Esophagus squamous epithelium (tissue), 5 donors: ENCODE measurements at regions not wholly inside any gene's neighbourhood (a gene's known extent, or its start where the extent isn't known, plus 50 kb on each side); places are given as distances from the start of the nearest gene placed in this dataset.

Experiments
- DNase-seq: peaks from one replicate; lab custom pipeline; 2025; lab: John Stamatoyannopoulos, UW
- H3K27ac ChIP-seq, 4 donors: fragments of 200-600 bp; sonication (generic); one replicate each; pipeline ENCODE4 v1.5.1; 2016 to 2019; ENCODE audit warnings: mild to moderate bottlenecking in 1 of 4
- H3K27me3 ChIP-seq, 4 donors: fragments of 200-600 bp; sonication (generic); 1 replicate in 3 of 4; 2 replicates in 1 of 4; pipeline versions ENCODE4 v1.5.1 to v1.6.0; 2017 to 2021; ENCODE audit warnings: antibody characterized with exemption in 1 of 4
- H3K36me3 ChIP-seq, 3 donors: fragments of 200-600 bp; sonication (generic); one replicate each; pipeline ENCODE4 v1.5.1; 2016 to 2019
- H3K4me1 ChIP-seq, 3 donors: fragments of 200-600 bp; sonication (generic); one replicate each; pipeline ENCODE4 v1.5.1; 2017 to 2019
- H3K4me3 ChIP-seq, 4 donors: fragments of 200-600 bp; sonication (generic); 1 replicate in 3 of 4; 2 replicates in 1 of 4; pipeline ENCODE4 v1.5.1; 2016 to 2019; ENCODE audit warnings: mild to moderate bottlenecking in 2 of 4, moderate library complexity in 1 of 4
- H3K9me3 ChIP-seq, 3 donors: fragments of 200-600 bp; sonication (generic); one replicate each; pipeline ENCODE4 v1.5.1; 2016 to 2019
- POLR2A ChIP-seq, 4 donors: fragments of 450-650 bp; IDR thresholded peaks; one replicate each; pipeline ENCODE4 v1.6.1; 2017; ENCODE audit warnings: antibody characterized with exemption in 4 of 4, mild to moderate bottlenecking in 4 of 4, moderate library complexity in 3 of 4
- WGBS, 2 donors: methylation state at CpG; one replicate each; pipeline ENCODE4 v1.1.5; 2018; 5-methylcytosine and 5-hydroxymethylcytosine counted together
- intact Hi-C: fragments of 100-400 bp; cut with DNase I; formaldehyde crosslinking; loops from one replicate; pipeline ENCODE4 v1.15.0; 2022
- TF ChIP-seq, protein P1 (sequence below), 6 experiments: fragments of 450-650 bp in 4 of 6; fragments of 200-600 bp in 2 of 6; sonication (generic) in 2 of 6; IDR thresholded peaks; one replicate each; pipeline ENCODE4 v1.5.1; 2016 to 2019; ENCODE audit warnings: antibody characterized with exemption in 6 of 6, mild to moderate bottlenecking in 4 of 6, moderate library complexity in 4 of 6
- donor health status: DM: yes; HTN: yes; CAD: no.

DNA sequence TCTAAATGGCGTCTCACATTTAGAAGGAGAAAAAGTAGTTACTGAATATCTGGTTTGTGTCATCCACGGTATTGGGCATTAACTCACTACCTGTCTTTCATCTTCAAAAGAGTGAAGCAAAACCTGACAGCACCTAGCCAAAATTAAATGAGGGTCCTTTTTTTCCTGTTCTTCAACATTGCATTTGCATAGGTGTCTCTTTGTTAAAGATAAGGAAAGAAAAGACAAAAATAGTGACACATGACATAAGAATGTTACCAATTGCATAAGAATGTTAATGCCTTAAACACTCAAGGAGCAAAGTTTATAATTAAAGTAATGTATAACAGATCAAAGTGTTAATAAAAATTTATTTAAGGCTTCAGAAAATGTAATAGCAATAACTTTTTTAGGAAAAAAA lies 61.4 kb upstream of the MANEA start:
- H3K9me3 ChIP-seq = no peaks in the 10 kb centered on the region
- TF ChIP-seq, protein P1, sequence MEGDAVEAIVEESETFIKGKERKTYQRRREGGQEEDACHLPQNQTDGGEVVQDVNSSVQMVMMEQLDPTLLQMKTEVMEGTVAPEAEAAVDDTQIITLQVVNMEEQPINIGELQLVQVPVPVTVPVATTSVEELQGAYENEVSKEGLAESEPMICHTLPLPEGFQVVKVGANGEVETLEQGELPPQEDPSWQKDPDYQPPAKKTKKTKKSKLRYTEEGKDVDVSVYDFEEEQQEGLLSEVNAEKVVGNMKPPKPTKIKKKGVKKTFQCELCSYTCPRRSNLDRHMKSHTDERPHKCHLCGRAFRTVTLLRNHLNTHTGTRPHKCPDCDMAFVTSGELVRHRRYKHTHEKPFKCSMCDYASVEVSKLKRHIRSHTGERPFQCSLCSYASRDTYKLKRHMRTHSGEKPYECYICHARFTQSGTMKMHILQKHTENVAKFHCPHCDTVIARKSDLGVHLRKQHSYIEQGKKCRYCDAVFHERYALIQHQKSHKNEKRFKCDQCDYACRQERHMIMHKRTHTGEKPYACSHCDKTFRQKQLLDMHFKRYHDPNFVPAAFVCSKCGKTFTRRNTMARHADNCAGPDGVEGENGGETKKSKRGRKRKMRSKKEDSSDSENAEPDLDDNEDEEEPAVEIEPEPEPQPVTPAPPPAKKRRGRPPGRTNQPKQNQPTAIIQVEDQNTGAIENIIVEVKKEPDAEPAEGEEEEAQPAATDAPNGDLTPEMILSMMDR (IDR thresholded peaks at IDR 0.05) = no peak
- no peak for TF ChIP-seq POLR2A (IDR thresholded peaks at IDR 0.05)
- H3K27me3 ChIP-seq = no peaks in the 10 kb centered on the region
- intact Hi-C loops = no loop called here
- H3K36me3 ChIP-seq = no peaks in the 10 kb centered on the region
- H3K4me1 ChIP-seq = no peaks in the 10 kb centered on the region
- 60 to 61% methylated on average over 2 of the region's 2 CpGs for WGBS, 2 donors
- DNase-seq = no peak
- no peak overlapping the region for H3K27ac ChIP-seq
- H3K4me3 ChIP-seq = no peak overlapping the region

DNA sequence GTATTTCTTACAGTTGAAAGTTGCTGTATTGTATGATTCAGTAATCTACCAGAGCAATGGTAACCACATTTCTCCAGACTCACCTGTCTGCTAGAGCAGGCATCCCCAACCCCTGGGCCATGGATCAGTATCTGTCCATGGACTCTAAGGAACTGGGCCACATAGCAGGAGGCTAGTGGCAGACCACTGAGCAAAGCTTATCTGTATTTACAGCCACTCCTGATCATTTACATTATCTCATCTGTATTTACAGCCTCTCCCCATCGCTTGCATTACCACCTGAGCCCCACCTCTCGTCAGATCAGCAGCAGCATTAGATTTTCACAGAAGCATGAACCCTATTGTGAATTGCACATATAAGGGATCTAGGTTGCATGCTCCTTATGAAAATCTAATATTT lies 60.3 kb upstream of the MANEA start:
- intact Hi-C loops = no loop called here
- WGBS, 2 donors = 62 to 69% methylated on average over 2 of the region's 2 CpGs

DNA sequence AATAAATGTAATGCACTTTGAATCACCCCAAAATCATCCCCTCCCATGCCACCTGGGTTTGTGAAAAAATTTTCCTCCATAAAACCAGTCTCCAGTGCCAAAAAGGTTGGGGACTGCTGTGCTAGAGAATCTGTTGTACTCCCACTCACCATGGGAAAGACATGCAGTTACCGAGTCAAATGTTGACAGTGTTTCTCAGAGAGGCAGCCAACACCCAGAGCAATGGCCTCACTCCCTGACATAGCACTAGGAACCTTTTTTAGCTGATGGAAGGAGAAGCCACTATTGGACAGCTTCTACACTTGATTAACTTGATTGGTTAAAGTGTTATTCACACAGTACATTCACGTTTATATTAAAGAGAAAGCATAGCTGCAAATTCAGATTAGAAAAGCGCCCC lies 59.8 kb upstream of the MANEA start:
- 46 to 52% methylated on average over 3 of the region's 3 CpGs for WGBS, 2 donors
- TF ChIP-seq, protein P1 (IDR thresholded peaks at IDR 0.05) = no peak
- no peak for TF ChIP-seq POLR2A (IDR thresholded peaks at IDR 0.05)
- intact Hi-C loops = no loop called here

More for the DNA sequence above, 60.3 kb upstream of the MANEA start:
- TF ChIP-seq POLR2A (IDR thresholded peaks at IDR 0.05) = no peak
- TF ChIP-seq, protein P1 (IDR thresholded peaks at IDR 0.05) = no peak
- Histone ChIP-seq H3K36me3 (no peaks in the 10 kb centered on the region), H3K4me3 (no peak overlapping the region), H3K4me1 (no peaks in the 10 kb centered on the region), H3K9me3 (no peaks in the 10 kb centered on the region), H3K27ac (no peak overlapping the region), H3K27me3 (no peaks in the 10 kb centered on the region)
- no peak for DNase-seq

DNA sequence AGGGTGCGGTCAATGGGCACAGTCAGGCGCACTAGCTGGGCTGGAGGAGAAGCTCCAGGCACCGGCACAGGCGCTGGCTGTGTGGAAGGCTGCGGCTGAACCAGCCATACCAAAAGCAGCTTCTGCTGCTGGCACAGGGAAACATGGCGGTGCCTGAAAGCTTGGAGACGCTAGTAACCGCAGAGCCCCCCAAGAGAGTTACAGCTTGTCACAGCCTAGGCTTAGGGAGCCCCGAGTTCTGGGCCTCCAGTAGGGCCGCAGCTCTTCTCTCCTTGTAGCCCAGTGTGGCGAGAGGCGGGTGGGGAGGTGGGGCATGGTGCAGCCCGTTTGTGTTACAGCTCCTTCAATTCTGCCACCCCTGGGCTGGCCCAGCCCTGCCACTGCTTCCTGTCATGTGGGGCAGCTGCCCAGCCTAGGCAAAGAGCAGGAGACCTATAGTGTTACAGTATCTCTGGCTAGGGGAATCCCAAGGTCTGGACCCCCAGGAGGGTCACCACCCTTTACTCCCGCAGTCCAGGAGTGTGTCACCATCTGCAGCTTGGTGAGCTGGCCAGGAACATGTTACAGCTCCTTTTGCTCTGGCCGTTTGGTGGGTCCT lies 58.6 kb upstream of the MANEA start:
- H3K9me3 ChIP-seq = no peaks in the 10 kb centered on the region
- no peaks in the 10 kb centered on the region for H3K27me3 ChIP-seq
- TF ChIP-seq POLR2A (IDR thresholded peaks at IDR 0.05) = no peak
- TF ChIP-seq, protein P1 (IDR thresholded peaks at IDR 0.05) = no peak
- no peaks in the 10 kb centered on the region for H3K36me3 ChIP-seq
- H3K4me1 ChIP-seq = no peaks in the 10 kb centered on the region
- no peak for DNase-seq
- WGBS, 2 donors = 87 to 93% methylated on average over 6 to 13 of the region's 15 CpGs
- no peak overlapping the region for H3K27ac ChIP-seq
- intact Hi-C loops = no loop called here
- no peak overlapping the region for H3K4me3 ChIP-seq

More for the DNA sequence above, 59.8 kb upstream of the MANEA start:
- no peaks in the 10 kb centered on the region for H3K27me3 ChIP-seq
- no peaks in the 10 kb centered on the region for H3K9me3 ChIP-seq
- H3K27ac ChIP-seq = no peak overlapping the region
- no peaks in the 10 kb centered on the region for H3K36me3 ChIP-seq
- no peaks in the 10 kb centered on the region for H3K4me1 ChIP-seq
- H3K4me3 ChIP-seq = no peak overlapping the region
- DNase-seq = no peak

DNA sequence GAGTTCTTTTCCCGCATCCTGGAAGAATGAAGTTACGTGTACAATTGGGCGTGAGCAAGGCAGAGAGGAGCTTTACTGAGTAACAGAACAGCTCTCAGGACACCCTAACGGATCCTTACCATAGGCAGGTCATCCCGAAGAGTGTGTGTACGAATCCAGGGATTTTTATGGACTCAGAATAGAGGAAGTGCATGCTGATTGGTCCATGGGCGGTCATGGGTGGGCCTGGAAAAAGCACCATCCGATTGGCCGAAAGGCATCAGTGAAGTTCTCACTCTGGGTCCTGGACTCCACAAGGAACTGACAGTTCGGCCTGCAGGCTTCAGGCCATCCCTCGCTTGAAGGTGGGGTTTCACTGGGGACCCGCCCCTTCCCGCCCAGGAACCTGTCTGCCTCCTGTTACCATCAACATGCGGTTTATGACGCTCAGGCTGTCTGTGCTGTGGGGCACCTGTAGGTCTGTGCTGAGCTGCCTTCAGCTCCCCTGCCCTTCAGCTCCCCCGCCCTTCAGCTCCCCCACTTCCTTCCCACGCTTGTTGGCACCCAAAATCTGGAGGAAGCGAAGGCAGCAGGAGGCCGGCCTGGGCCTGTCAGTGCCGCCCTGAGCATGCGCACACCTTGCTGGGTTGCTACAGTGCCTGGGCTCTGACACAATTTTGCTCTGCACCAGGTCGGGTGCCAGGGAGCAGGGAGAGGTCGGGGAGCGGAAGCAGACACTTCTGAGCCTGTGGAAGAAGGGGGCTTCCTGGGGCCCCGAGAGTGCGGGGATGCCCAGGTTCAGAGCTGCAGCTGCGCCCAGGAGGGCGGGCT lies 57.9 kb upstream of the MANEA start:
- WGBS, 2 donors = 85 to 89% methylated on average over 12 to 13 of the region's 28 CpGs
- no peak overlapping the region for H3K27ac ChIP-seq
- no peaks in the 10 kb centered on the region for H3K27me3 ChIP-seq
- H3K4me1 ChIP-seq = no peaks in the 10 kb centered on the region
- intact Hi-C loops = no loop called here
- H3K36me3 ChIP-seq = no peaks in the 10 kb centered on the region
- no peak for TF ChIP-seq POLR2A (IDR thresholded peaks at IDR 0.05)
- TF ChIP-seq, protein P1 (IDR thresholded peaks at IDR 0.05) = no peak
- no peak overlapping the region for H3K4me3 ChIP-seq
- H3K9me3 ChIP-seq = no peaks in the 10 kb centered on the region
- DNase-seq = no peak
